ENCODE measurements at regions not wholly inside any gene's neighbourhood (a gene's known extent, or its start where the extent isn't known, plus 50 kb on each side); places are given as distances from the start of the nearest gene placed in this dataset.

- TF ChIP-seq POLR2A (IDR thresholded peaks at IDR 0.05), result no peak
- TF ChIP-seq, protein P1, sequence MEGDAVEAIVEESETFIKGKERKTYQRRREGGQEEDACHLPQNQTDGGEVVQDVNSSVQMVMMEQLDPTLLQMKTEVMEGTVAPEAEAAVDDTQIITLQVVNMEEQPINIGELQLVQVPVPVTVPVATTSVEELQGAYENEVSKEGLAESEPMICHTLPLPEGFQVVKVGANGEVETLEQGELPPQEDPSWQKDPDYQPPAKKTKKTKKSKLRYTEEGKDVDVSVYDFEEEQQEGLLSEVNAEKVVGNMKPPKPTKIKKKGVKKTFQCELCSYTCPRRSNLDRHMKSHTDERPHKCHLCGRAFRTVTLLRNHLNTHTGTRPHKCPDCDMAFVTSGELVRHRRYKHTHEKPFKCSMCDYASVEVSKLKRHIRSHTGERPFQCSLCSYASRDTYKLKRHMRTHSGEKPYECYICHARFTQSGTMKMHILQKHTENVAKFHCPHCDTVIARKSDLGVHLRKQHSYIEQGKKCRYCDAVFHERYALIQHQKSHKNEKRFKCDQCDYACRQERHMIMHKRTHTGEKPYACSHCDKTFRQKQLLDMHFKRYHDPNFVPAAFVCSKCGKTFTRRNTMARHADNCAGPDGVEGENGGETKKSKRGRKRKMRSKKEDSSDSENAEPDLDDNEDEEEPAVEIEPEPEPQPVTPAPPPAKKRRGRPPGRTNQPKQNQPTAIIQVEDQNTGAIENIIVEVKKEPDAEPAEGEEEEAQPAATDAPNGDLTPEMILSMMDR (IDR thresholded peaks at IDR 0.05), result no peak
Observed at GRCh38 chr11:111035746-111036145, 209.8 kb upstream of the POU2AF2 start.
